ENCODE measurements at regions not wholly inside any gene's neighbourhood (a gene's known extent, or its start where the extent isn't known, plus 50 kb on each side); places are given as distances from the start of the nearest gene placed in this dataset.

DNA sequence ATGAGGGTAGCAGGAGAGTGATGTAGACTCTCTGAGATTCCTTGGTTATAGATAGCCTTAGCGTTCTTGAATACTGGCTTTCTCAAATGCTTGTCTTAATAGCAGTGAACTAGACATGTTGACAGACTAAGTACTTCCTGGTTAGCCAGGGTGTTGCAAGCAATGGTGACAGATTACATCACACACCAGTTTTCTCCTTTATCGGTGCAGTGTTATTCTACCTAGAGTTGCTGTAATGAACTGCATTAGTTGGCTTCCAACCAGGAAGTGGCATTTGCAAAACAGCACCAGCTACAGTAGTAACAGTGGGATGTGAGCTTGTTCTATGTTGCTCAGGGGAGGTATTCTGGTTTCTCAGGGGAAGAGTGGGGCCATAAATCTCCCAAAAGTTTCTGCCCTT, 582.2 kb upstream of the DDX18 start:
- no peaks in the 10 kb centered on the region for H3K9me1 ChIP-seq (replicated peaks; ENCODE audit: control insufficient read depth, extremely low read depth, insufficient read depth, low read length)
- H3K4me3 ChIP-seq (replicated peaks in 1 of 3; ENCODE audit: insufficient read depth in 1 of 3, low read depth in 1 of 3, low read length in 3 of 3): no peak overlapping the region
- H3K27me3 ChIP-seq (ENCODE audit: control insufficient read depth in 2 of 2, insufficient read depth in 2 of 2, low read length in 2 of 2): no peaks in the 10 kb centered on the region
- no TSS peak for BruUV-seq (replicated peaks)
- no peak overlapping the region for H3K27ac ChIP-seq (ENCODE audit: insufficient read depth, low read depth, low read length)
- DNase-seq (ENCODE audit: low read depth, low spot score) (no peak), FAIRE-seq (no peak)
- H3K4me2 ChIP-seq (ENCODE audit: insufficient read depth, low read length): no peak overlapping the region
- H3K9me3 ChIP-seq (replicated peaks; ENCODE audit: control insufficient read depth, insufficient read depth, low read length): peaks cover 4% of the 10 kb centered on the region
- no peaks in the 10 kb centered on the region for H3K79me2 ChIP-seq (ENCODE audit: control insufficient read depth, insufficient read depth, low read length)
- no peaks in the 10 kb centered on the region for H3K4me1 ChIP-seq (ENCODE audit: control insufficient read depth, extremely low read depth, insufficient read depth, low read length)
- H4K20me1 ChIP-seq (replicated peaks; ENCODE audit: control insufficient read depth, extremely low read depth, insufficient read depth, low read length): no peaks in the 10 kb centered on the region
- CTCF ChIA-PET: no interaction called here
- no peak for TF ChIP-seq MYC (IDR thresholded peaks at IDR 0.05; ENCODE audit: low read depth, low read length)
- no peak for TF ChIP-seq GATA2 (IDR thresholded peaks at IDR 0.05; ENCODE audit: insufficient read depth, insufficient read length, low read depth, low read length)
- no peak for TF ChIP-seq EZH2 (IDR thresholded peaks at IDR 0.05; ENCODE audit: borderline replicate concordance, low read depth, low read length, severe bottlenecking)
- TF ChIP-seq JUN (IDR thresholded peaks at IDR 0.05; ENCODE audit: borderline replicate concordance, insufficient read depth, insufficient read length, low read depth): no peak
- TF ChIP-seq, protein P1, sequence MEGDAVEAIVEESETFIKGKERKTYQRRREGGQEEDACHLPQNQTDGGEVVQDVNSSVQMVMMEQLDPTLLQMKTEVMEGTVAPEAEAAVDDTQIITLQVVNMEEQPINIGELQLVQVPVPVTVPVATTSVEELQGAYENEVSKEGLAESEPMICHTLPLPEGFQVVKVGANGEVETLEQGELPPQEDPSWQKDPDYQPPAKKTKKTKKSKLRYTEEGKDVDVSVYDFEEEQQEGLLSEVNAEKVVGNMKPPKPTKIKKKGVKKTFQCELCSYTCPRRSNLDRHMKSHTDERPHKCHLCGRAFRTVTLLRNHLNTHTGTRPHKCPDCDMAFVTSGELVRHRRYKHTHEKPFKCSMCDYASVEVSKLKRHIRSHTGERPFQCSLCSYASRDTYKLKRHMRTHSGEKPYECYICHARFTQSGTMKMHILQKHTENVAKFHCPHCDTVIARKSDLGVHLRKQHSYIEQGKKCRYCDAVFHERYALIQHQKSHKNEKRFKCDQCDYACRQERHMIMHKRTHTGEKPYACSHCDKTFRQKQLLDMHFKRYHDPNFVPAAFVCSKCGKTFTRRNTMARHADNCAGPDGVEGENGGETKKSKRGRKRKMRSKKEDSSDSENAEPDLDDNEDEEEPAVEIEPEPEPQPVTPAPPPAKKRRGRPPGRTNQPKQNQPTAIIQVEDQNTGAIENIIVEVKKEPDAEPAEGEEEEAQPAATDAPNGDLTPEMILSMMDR (IDR thresholded peaks at IDR 0.05; ENCODE audit: extremely low read depth in 1 of 2, insufficient read depth in 1 of 2, low read depth in 1 of 2, low read length in 2 of 2): no peak
- no peak for TF ChIP-seq POLR2A (IDR thresholded peaks at IDR 0.05; ENCODE audit: low read depth, low read length)
- no peak for TF ChIP-seq POLR2AphosphoS5 (IDR thresholded peaks at IDR 0.05; ENCODE audit: insufficient read depth, low read depth, low read length)
- TF ChIP-seq, protein P2, sequence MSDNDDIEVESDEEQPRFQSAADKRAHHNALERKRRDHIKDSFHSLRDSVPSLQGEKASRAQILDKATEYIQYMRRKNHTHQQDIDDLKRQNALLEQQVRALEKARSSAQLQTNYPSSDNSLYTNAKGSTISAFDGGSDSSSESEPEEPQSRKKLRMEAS (IDR thresholded peaks at IDR 0.05; ENCODE audit: insufficient read depth, insufficient read length): no peak
- TF ChIP-seq FOS (IDR thresholded peaks at IDR 0.05; ENCODE audit: borderline replicate concordance, insufficient read depth, low read length): no peak
- H3K36me3 ChIP-seq (ENCODE audit: control insufficient read depth in 2 of 2, extremely low read depth in 1 of 2, insufficient read depth in 2 of 2, low read length in 2 of 2): no peaks in the 10 kb centered on the region
- H2AFZ ChIP-seq (ENCODE audit: low read depth, low read length): no peak overlapping the region
- dilution Hi-C loops (cut with MboI; ENCODE audit: extremely low pct_ligation_motif_present, low sequenced_read_pairs): no loop called here
- POLR2A ChIA-PET: no interaction called here
- H3K9ac ChIP-seq (replicated peaks; ENCODE audit: extremely low read depth, insufficient read depth, low read length): no peak overlapping the region
- intact Hi-C loops (cut with micrococcal nuclease): no loop called here
